HepG2 (cell line): ENCODE measurements at regions not wholly inside any gene's neighbourhood (a gene's known extent, or its start where the extent isn't known, plus 50 kb on each side); places are given as distances from the start of the nearest gene placed in this dataset.

Experiments
- ATAC-seq: fragments of 200-7000 bp; cut with Tn5 transposase; 3 replicates; pipeline ENCODE4 v1.9.1; 2020; ENCODE audit warnings: mild to moderate bottlenecking, moderate library complexity
- BruUV-seq: library from RNA; stranded (reverse); fragments of 400-500 nt; replicated peaks from 2 replicates; lab custom pipeline; 2021; lab: Mats Ljungman, UMichigan
- CTCF ChIA-PET: fragments of 300-600 bp; formaldehyde crosslinking; extraction: SDS; loops from one replicate; lab custom pipeline; 2021; ENCODE audit warnings: low total read pairs, inconsistent platforms, low intra/inter-chr PET ratio; lab: Yijun Ruan, JAX
- POLR2A ChIA-PET: fragments of 350-600 bp; sonication (Branson Sonifier 250); formaldehyde crosslinking; loops from one replicate; lab custom pipeline; 2020; ENCODE audit warnings: antibody characterized with exemption, inconsistent platforms; lab: Yijun Ruan, JAX
- DNase-seq: peaks from one replicate; pipeline ENCODE4 v3.0.0-alpha.2; 2015; ENCODE audit warnings: low spot score
- FAIRE-seq: peaks from 3 replicates; lab custom pipeline; 2011; peaks lifted over from hg19 to GRCh38; lab: Jason Lieb, UNC
- H2AFZ ChIP-seq: one replicate; pipeline ENCODE4 v1.6.1; 2011; ENCODE audit warnings: low read length, inconsistent platforms
- H3K27ac ChIP-seq: fragments of 300-600 bp; 3 replicates; pipeline ENCODE4 v1.8.0; 2011; ENCODE audit warnings: mixed run types, mild to moderate bottlenecking, mixed read lengths, low read length, inconsistent platforms; ENCODE audit not compliant: insufficient read depth; ENCODE audit errors: extremely low read length
- H3K27me3 ChIP-seq, 2 experiments: fragments of 200-600 bp in 1 of 2; 2 replicates in 1 of 2; 3 replicates in 1 of 2; pipeline versions ENCODE4 v1.6.0 to v1.8.0; 2011; ENCODE audit warnings: low read length in 2 of 2, mild to moderate bottlenecking in 2 of 2, moderate library complexity in 2 of 2, inconsistent platforms in 1 of 2; ENCODE audit not compliant: insufficient read depth in 2 of 2, control insufficient read depth in 1 of 2
- H3K36me3 ChIP-seq, 2 experiments: fragments of 200-600 bp in 1 of 2; replicated peaks in 1 of 2; 2 replicates in 1 of 2; 3 replicates in 1 of 2; pipeline versions ENCODE4 v1.5.1 to v1.8.0; 2011; ENCODE audit warnings: low read length in 2 of 2, inconsistent platforms in 1 of 2; ENCODE audit not compliant: insufficient read depth in 2 of 2, control insufficient read depth in 1 of 2
- H3K4me1 ChIP-seq: 2 replicates; pipeline ENCODE4 v1.5.1; 2012; ENCODE audit warnings: low read length, inconsistent platforms; ENCODE audit not compliant: insufficient read depth
- H3K4me2 ChIP-seq: 2 replicates; pipeline ENCODE4 v1.6.0; 2011; ENCODE audit warnings: low read depth, low read length, inconsistent platforms
- H3K4me3 ChIP-seq, 3 experiments: fragments of 200-600 bp in 1 of 3; sonication (generic), shearing (Covaris generic) in 1 of 3; replicated peaks in 1 of 3; 2 replicates each; pipeline ENCODE4 v1.5.1; 2011 to 2016; ENCODE audit warnings: low read length in 3 of 3, inconsistent platforms in 2 of 3, low read depth in 2 of 3, mild to moderate bottlenecking in 2 of 3, control low read depth in 1 of 3, mixed read lengths in 1 of 3; ENCODE audit not compliant: insufficient read depth in 1 of 3
- H3K79me2 ChIP-seq: one replicate; pipeline ENCODE4 v1.6.1; 2011; ENCODE audit warnings: low read length, inconsistent platforms; ENCODE audit not compliant: insufficient read depth
- H3K9ac ChIP-seq: 2 replicates; pipeline ENCODE4 v1.6.0; 2011; ENCODE audit warnings: mild to moderate bottlenecking, low read depth, low read length, inconsistent platforms; ENCODE audit not compliant: insufficient read depth
- H3K9me3 ChIP-seq: 2 replicates; pipeline ENCODE4 v1.5.1; 2012; ENCODE audit warnings: mild to moderate bottlenecking, low read length
- H4K20me1 ChIP-seq: 2 replicates; pipeline ENCODE4 v1.6.0; 2011; ENCODE audit warnings: inconsistent platforms, mild to moderate bottlenecking, low read length, moderate library complexity; ENCODE audit not compliant: insufficient read depth
- WGBS: methylation state at CpG from one replicate; pipeline ENCODE4 v1.1.6; 2017; ENCODE audit warnings: low lambda C conversion rate; 5-methylcytosine and 5-hydroxymethylcytosine counted together
- in situ Hi-C: cut with HindIII; loops from 2 replicates; pipeline ENCODE4 v1.10.0; 2017; ENCODE audit warnings: low pct_unique_long_range_greater_than_20kb; ENCODE audit not compliant: extremely low pct_ligation_motif_present
- intact Hi-C: fragments of 100-400 bp; cut with micrococcal nuclease; formaldehyde crosslinking; loops from one replicate; pipeline ENCODE4 v1.10.0; 2022; ENCODE audit not compliant: unreplicated experiment
- TF ChIP-seq, protein P1 (sequence below): sonication (generic); formaldehyde crosslinking; IDR thresholded peaks from one replicate; pipeline ENCODE4 v1.5.1; 2020; ENCODE audit warnings: mild to moderate bottlenecking, missing genetic modification reagents; ENCODE audit errors: not compliant biosample characterization
- TF ChIP-seq, protein P2 (sequence below): IDR thresholded peaks from 2 replicates; pipeline ENCODE4 v1.6.1; 2012; ENCODE audit warnings: low read length, improper control_type of control experiment

DNA sequence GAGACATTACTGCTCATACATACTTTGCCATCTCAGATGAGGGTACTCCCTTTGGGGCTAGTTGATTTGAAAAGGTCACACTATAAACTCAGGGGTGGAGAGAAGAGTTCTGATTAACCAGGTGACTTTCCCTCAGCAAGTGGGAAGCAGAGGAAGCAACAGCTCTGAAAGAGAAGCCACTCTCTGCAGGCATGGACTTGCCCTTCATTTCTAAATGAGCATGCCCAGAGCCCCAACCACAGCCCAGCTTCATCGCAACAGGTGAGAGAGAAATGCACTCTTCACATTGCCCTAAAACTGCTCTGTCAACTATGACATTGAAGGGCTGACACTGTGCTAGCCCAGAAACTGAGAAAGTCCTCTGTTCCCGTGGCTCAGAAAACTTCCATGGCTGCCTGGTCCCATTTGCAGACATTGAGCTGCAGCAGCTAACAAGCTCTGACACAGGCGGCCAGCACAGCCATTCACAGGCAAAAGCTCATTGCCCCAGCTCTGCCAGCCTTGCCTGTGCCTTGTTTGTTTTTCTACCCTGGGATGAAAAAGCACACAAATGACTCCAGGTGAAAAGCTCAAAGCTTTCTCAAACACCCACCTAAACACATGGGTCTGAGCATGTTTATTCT, 419.8 kb upstream of the DYNLRB2 start:
- intact Hi-C loops, result no loop called here
- Histone ChIP-seq H3K79me2 (no peaks in the 10 kb centered on the region), H3K27me3 (no peaks in the 10 kb centered on the region), H3K4me3 (no peak overlapping the region), H3K9ac (no peak overlapping the region), H3K4me1 (no peaks in the 10 kb centered on the region), H3K36me3 (no peaks in the 10 kb centered on the region), H4K20me1 (no peaks in the 10 kb centered on the region), H3K27ac (no peak overlapping the region)
- ChIA-PET POLR2A (no interaction called here), CTCF (no interaction called here)
- WGBS, result 50% methylated on average over 2 of the region's 3 CpGs
- TF ChIP-seq, protein P1, sequence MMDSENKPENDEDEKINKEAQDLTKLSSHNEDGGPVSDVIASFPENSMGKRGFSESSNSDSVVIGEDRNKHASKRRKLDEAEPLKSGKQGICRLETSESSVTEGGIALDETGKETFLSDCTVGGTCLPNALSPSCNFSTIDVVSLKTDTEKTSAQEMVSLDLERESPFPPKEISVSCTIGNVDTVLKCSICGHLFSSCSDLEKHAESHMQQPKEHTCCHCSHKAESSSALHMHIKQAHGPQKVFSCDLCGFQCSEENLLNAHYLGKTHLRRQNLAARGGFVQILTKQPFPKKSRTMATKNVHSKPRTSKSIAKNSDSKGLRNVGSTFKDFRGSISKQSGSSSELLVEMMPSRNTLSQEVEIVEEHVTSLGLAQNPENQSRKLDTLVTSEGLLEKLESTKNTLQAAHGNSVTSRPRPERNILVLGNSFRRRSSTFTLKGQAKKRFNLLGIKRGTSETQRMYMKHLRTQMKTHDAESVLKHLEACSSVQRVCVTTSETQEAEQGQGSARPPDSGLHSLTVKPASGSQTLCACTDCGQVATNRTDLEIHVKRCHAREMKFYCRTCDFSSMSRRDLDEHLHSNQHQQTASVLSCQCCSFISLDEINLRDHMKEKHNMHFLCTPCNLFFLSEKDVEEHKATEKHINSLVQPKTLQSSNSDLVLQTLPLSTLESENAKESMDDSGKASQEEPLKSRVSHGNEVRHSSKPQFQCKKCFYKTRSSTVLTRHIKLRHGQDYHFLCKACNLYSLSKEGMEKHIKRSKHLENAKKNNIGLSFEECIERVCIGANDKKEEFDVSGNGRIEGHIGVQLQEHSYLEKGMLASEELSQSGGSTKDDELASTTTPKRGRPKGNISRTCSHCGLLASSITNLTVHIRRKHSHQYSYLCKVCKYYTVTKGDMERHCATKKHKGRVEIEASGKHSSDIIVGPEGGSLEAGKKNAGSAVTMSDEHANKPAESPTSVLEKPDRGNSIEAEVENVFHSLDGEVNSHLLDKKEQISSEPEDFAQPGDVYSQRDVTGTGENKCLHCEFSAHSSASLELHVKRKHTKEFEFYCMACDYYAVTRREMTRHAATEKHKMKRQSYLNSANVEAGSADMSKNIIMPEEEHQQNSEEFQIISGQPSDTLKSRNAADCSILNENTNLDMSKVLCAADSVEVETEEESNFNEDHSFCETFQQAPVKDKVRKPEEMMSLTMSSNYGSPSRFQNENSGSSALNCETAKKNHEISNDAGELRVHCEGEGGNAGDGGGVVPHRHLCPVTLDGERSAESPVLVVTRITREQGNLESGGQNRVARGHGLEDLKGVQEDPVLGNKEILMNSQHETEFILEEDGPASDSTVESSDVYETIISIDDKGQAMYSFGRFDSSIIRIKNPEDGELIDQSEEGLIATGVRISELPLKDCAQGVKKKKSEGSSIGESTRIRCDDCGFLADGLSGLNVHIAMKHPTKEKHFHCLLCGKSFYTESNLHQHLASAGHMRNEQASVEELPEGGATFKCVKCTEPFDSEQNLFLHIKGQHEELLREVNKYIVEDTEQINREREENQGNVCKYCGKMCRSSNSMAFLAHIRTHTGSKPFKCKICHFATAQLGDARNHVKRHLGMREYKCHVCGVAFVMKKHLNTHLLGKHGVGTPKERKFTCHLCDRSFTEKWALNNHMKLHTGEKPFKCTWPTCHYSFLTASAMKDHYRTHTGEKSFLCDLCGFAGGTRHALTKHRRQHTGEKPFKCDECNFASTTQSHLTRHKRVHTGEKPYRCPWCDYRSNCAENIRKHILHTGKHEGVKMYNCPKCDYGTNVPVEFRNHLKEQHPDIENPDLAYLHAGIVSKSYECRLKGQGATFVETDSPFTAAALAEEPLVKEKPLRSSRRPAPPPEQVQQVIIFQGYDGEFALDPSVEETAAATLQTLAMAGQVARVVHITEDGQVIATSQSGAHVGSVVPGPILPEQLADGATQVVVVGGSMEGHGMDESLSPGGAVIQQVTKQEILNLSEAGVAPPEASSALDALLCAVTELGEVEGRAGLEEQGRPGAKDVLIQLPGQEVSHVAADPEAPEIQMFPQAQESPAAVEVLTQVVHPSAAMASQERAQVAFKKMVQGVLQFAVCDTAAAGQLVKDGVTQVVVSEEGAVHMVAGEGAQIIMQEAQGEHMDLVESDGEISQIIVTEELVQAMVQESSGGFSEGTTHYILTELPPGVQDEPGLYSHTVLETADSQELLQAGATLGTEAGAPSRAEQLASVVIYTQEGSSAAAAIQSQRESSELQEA (CRISPR knock-in tag), result no peak
- TF ChIP-seq, protein P2, sequence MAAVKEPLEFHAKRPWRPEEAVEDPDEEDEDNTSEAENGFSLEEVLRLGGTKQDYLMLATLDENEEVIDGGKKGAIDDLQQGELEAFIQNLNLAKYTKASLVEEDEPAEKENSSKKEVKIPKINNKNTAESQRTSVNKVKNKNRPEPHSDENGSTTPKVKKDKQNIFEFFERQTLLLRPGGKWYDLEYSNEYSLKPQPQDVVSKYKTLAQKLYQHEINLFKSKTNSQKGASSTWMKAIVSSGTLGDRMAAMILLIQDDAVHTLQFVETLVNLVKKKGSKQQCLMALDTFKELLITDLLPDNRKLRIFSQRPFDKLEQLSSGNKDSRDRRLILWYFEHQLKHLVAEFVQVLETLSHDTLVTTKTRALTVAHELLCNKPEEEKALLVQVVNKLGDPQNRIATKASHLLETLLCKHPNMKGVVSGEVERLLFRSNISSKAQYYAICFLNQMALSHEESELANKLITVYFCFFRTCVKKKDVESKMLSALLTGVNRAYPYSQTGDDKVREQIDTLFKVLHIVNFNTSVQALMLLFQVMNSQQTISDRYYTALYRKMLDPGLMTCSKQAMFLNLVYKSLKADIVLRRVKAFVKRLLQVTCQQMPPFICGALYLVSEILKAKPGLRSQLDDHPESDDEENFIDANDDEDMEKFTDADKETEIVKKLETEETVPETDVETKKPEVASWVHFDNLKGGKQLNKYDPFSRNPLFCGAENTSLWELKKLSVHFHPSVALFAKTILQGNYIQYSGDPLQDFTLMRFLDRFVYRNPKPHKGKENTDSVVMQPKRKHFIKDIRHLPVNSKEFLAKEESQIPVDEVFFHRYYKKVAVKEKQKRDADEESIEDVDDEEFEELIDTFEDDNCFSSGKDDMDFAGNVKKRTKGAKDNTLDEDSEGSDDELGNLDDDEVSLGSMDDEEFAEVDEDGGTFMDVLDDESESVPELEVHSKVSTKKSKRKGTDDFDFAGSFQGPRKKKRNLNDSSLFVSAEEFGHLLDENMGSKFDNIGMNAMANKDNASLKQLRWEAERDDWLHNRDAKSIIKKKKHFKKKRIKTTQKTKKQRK, result no peak
- TF ChIP-seq, all 625 proteins: peak for 0
- ATAC-seq (no peak), FAIRE-seq (no peak), DNase-seq (no peak)
- Histone ChIP-seq H2AFZ (no peak overlapping the region), H3K4me2 (no peak overlapping the region), H3K9me3 (0 out of 2 replicates have a peak, but pooled peaks cover 6% of the 10 kb centered on the region)
- in situ Hi-C loops, result no loop called here
- no TSS peak for BruUV-seq
